Stomach (tissue), 8 donors: ENCODE measurements at regions not wholly inside any gene's neighbourhood (a gene's known extent, or its start where the extent isn't known, plus 50 kb on each side); places are given as distances from the start of the nearest gene placed in this dataset.

ENCODE experiments used
- DNase-seq, 2 donors: peaks; one replicate each; pipeline versions ENCODE4 v3.0.0 to v3.0.0-alpha.2; 2013 to 2019
- H3K27ac ChIP-seq, 5 donors: fragments of 200-600 bp in 4 of 5; sonication (generic) in 4 of 5; one replicate each; pipeline ENCODE4 v1.5.1; 2013 to 2019; ENCODE audit warnings: mild to moderate bottlenecking in 1 of 5, moderate library complexity in 1 of 5
- H3K27me3 ChIP-seq, 3 donors: fragments of 200-600 bp; sonication (generic); one replicate each; pipeline ENCODE4 v1.5.1; 2017 to 2019; ENCODE audit warnings: mixed run types in 1 of 3
- H3K36me3 ChIP-seq, 4 donors: fragments of 200-600 bp; sonication (generic); 1 replicate in 3 of 4; 2 replicates in 1 of 4; pipeline ENCODE4 v1.5.1; 2016 to 2019
- H3K4me1 ChIP-seq, 4 donors: fragments of 200-600 bp; sonication (generic); one replicate each; pipeline ENCODE4 v1.5.1; 2016 to 2019
- H3K4me3 ChIP-seq, 4 donors: fragments of 200-600 bp; sonication (generic) in 3 of 4; one replicate each; pipeline ENCODE4 v1.5.1; 2016 to 2019; ENCODE audit warnings: mild to moderate bottlenecking in 1 of 4
- H3K9me3 ChIP-seq, 4 donors: fragments of 200-600 bp; sonication (generic); one replicate each; pipeline ENCODE4 v1.5.1; 2016 to 2019
- EP300 ChIP-seq: sonication (generic); formaldehyde crosslinking; IDR thresholded peaks from one replicate; pipeline ENCODE4 v1.6.1; 2017; ENCODE audit warnings: antibody characterized with exemption
- POLR2A ChIP-seq, 4 donors: fragments of 450-650 bp; IDR thresholded peaks; one replicate each; pipeline ENCODE4 v1.6.1; 2016; ENCODE audit warnings: antibody characterized with exemption in 4 of 4, control low read depth in 2 of 4, mild to moderate bottlenecking in 1 of 4, moderate library complexity in 1 of 4
- POLR2AphosphoS5 ChIP-seq, 3 donors: sonication (generic); formaldehyde crosslinking; IDR thresholded peaks; one replicate each; pipeline ENCODE4 v1.6.1; 2016; ENCODE audit warnings: antibody characterized with exemption in 3 of 3
- WGBS, 5 donors: extraction: QIAGEN DNeasy Blood & Tissue Kit in 3 of 5; methylation state at CpG; one replicate each; pipeline versions ENCODE4 v1.1.5 to v1.1.7; 2013 to 2018; 5-methylcytosine and 5-hydroxymethylcytosine counted together
- intact Hi-C: fragments of 100-400 bp; cut with DNase I; formaldehyde crosslinking; loops from one replicate; pipeline ENCODE4 v1.15.1; 2023; ENCODE audit warnings: low total_unique reads
- TF ChIP-seq, protein P1 (sequence below), 7 experiments: fragments of 450-650 bp in 4 of 7; fragments of 200-600 bp in 3 of 7; sonication (generic) in 3 of 7; IDR thresholded peaks; one replicate each; pipeline ENCODE4 v1.5.1; 2016 to 2019; ENCODE audit warnings: antibody characterized with exemption in 7 of 7, control low read depth in 2 of 7, mild to moderate bottlenecking in 1 of 7
- donor health status: healthy with polysubstance abuse.
- donor health status: Bipolar disorder and iron deficiency.
- donor health status: healthy.

DNA sequence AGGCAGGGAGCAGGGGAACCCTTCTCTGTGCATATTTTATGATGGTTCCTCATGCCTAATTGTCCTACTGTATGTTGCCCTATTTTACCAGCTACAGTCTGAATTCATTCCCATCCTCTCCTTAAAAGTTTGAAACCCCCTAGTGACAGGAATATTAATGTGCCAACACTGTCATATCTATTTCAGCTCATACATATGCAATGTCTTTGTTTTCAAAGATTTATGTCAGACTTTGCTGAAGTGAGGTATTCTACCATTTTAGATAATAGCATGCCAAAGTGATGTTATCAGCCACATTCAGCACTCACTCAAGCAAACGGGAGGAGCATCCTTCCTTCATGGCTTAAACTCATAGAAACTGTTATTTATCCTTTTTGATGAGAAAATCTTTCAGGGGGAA, 696.5 kb downstream of the NR2F1-AS1 start:
- H3K4me3 ChIP-seq, result no peak overlapping the region
- H3K27ac ChIP-seq, result no peak overlapping the region
- no peak for TF ChIP-seq POLR2A (IDR thresholded peaks at IDR 0.05)
- TF ChIP-seq POLR2AphosphoS5 (IDR thresholded peaks at IDR 0.05), result no peak
- no peak for TF ChIP-seq EP300
- TF ChIP-seq, protein P1, sequence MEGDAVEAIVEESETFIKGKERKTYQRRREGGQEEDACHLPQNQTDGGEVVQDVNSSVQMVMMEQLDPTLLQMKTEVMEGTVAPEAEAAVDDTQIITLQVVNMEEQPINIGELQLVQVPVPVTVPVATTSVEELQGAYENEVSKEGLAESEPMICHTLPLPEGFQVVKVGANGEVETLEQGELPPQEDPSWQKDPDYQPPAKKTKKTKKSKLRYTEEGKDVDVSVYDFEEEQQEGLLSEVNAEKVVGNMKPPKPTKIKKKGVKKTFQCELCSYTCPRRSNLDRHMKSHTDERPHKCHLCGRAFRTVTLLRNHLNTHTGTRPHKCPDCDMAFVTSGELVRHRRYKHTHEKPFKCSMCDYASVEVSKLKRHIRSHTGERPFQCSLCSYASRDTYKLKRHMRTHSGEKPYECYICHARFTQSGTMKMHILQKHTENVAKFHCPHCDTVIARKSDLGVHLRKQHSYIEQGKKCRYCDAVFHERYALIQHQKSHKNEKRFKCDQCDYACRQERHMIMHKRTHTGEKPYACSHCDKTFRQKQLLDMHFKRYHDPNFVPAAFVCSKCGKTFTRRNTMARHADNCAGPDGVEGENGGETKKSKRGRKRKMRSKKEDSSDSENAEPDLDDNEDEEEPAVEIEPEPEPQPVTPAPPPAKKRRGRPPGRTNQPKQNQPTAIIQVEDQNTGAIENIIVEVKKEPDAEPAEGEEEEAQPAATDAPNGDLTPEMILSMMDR (IDR thresholded peaks at IDR 0.05), result no peak
- no peaks in the 10 kb centered on the region for H3K4me1 ChIP-seq
- peaks cover 0 to 7% (median 1%) of the 10 kb centered on the region in 4 donors for H3K9me3 ChIP-seq
- H3K36me3 ChIP-seq, result no peaks in the 10 kb centered on the region
- DNase-seq, result no peak
- WGBS, 5 donors, result 19 to 37% (median 25%) methylated on average over 1 of the region's 1 CpG
- intact Hi-C loops, result no loop called here
- no peaks in the 10 kb centered on the region for H3K27me3 ChIP-seq

DNA sequence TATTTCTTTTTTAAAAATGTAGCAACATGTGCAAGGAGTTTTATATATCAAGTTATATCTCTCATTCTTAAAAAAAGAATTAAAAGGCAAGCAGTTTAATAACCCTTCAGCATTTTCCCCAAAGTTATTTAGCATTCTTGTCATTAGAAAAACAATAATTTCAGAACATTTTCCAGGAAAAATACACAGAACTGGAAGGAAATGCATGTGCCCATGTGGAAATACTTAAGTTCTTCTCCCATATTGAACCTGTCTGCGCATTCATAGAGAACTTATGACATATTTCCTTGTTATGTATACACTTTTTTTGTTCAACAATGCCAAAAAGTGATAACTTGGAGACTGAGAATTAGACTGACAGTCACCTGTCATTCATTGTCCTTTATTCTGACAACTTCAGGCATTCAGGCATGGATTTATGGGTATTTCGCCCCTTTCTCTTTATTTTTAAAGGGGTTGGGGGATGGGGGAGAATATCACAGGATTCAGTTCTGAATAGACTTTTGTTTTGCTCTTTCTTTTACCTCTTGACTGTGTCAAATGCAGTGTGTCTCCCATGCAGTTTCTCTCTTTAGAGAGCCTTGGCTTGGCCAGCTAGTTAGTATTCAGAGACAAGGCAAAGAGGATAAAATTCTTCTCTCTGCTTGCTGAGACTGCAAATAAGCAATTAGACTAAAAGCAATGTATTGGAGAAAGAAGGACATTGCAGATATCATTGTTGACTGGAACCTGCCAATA, 701.0 kb downstream of the NR2F1-AS1 start:
- H3K27ac ChIP-seq, result no peak overlapping the region
- peaks cover 0 to 16% (median 8%) of the 10 kb centered on the region in 4 donors for H3K9me3 ChIP-seq
- H3K4me1 ChIP-seq, result no peaks in the 10 kb centered on the region
- intact Hi-C loops, result no loop called here
- WGBS, 5 donors, result 72 to 84% (median 79%) methylated on average over 2 of the region's 2 CpGs
- H3K4me3 ChIP-seq, result no peak overlapping the region
- H3K36me3 ChIP-seq, result no peaks in the 10 kb centered on the region
- no peaks in the 10 kb centered on the region for H3K27me3 ChIP-seq
- TF ChIP-seq POLR2A (IDR thresholded peaks at IDR 0.05) (no peak), EP300 (no peak), POLR2AphosphoS5 (IDR thresholded peaks at IDR 0.05) (no peak)
- TF ChIP-seq, protein P1 (IDR thresholded peaks at IDR 0.05), result no peak
- peak in 1 of 2 donors; percentile 16 for DNase-seq

DNA sequence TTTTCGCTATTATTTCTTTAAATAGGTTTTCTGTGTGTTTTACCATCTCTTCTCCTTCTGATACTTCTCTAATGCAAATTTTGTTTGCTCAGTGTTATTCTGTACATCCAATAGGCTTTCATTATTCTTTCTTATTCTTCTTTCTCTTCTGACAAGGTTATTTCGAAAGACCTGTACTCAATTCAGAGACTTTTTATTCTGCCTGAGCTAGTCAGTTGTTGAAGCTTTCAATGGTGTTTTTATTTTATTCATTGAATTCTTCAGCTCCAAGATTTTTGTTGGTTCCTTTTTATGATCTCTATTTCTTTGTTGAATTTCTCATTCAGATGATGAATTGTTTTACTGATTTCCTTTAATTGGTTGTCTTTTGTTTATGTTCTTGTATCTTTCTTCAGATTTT, 706.2 kb downstream of the NR2F1-AS1 start:
- Histone ChIP-seq H3K27ac (no peak overlapping the region), H3K27me3 (no peaks in the 10 kb centered on the region), H3K4me1 (no peaks in the 10 kb centered on the region), H3K9me3 (peaks cover 0 to 39% (median 19%) of the 10 kb centered on the region in 4 donors), H3K36me3 (no peaks in the 10 kb centered on the region), H3K4me3 (no peak overlapping the region)
- 91 to 96% (median 92%) methylated on average over 2 of the region's 2 CpGs for WGBS, 5 donors
- intact Hi-C loops, result no loop called here
- TF ChIP-seq POLR2A (IDR thresholded peaks at IDR 0.05) (no peak), POLR2AphosphoS5 (IDR thresholded peaks at IDR 0.05) (no peak), EP300 (no peak)
- TF ChIP-seq, protein P1 (IDR thresholded peaks at IDR 0.05), result no peak
- DNase-seq, result no peak

DNA sequence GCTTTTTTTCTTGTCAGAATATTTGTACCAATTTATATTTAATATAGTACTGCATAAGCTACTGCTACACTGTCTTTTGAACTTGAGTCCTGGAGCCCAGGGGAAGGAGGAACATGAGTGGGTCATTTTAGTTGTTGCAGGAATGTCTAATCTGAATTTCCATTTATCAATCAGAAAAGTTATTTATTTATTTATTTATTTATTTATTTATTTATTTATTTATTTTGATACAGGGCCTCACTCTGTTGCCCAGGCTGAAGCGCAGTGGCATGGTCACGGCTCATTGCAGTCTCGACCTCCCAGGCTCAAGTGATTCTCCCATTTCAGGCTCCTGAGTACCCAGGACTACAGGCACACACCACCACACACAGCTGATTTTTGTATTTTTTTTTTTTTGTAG, 712.6 kb downstream of the NR2F1-AS1 start:
- no peak for DNase-seq
- intact Hi-C loops, result no loop called here

More for the DNA sequence above, 712.6 kb downstream of the NR2F1-AS1 start:
- Histone ChIP-seq H3K27me3 (no peaks in the 10 kb centered on the region), H3K4me1 (no peaks in the 10 kb centered on the region), H3K36me3 (no peaks in the 10 kb centered on the region), H3K4me3 (no peak overlapping the region), H3K9me3 (peaks cover 0 to 10% (median 5%) of the 10 kb centered on the region in 4 donors), H3K27ac (no peak overlapping the region)
- TF ChIP-seq POLR2AphosphoS5 (IDR thresholded peaks at IDR 0.05) (no peak), EP300 (no peak), POLR2A (IDR thresholded peaks at IDR 0.05) (no peak)
- TF ChIP-seq, protein P1 (IDR thresholded peaks at IDR 0.05), result no peak
- WGBS, 5 donors, result 92 to 99% (median 97%) methylated on average over 3 of the region's 3 CpGs
